ENCODE measurements at regions not wholly inside any gene's neighbourhood (a gene's known extent, or its start where the extent isn't known, plus 50 kb on each side); places are given as distances from the start of the nearest gene placed in this dataset.
"Not testable (repeated sequence)": the region's sequence is repeated elsewhere in the genome, so short reads cannot be mapped to it uniquely, and the experiment has no call there.

- DNase-seq (ENCODE audit: low read depth, low spot score) = no peak
Observed at GRCh38 chr13:61358599-61358998, 57.0 kb downstream of the PCDH20 start.

DNA sequence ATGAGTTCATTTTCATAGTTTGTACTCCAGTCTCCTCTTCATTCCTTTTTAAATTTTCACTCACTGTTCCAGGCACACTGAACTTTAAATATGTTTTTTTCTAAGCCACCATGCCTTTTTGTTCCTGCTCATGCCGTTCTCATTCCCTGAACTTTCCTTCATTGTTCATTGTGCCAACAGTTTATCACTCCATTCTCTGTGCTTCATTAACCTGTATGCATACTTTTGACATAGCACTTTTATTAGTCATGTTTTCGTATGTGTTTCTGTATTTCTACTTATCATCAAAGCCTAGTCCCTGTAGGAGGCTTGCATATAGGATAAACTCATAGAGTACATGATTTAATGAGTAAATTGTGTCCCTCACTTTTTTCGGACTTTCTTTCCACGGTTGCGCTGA, 65.3 kb downstream of the PCDH20 start:
- no peak for DNase-seq (ENCODE audit: low read depth, low spot score)

GRCh38 chr13:61339054-61339621, 76.5 kb downstream of the PCDH20 start:
- DNase-seq (ENCODE audit: low read depth, low spot score) = no peak

DNA sequence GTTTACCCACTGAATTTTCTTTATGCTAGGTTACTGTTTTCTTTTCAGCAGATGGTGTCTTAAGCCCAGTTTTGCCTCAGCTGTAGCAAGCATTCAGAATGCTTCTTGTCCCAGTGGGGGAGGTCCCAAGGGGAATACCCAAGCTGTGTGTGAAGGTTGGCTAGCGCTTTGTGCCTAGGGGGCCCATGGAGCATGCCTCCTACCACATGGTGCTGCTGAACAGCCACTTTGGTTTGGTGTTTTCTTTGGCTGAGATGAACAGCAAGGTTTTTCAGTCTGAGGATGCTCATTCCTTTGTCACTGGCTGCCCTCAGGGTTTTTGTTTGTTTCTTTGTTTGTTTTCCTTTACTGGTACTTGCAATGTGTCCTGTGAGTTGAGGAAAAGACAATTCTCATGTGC, 99.0 kb downstream of the PCDH20 start:
- DNase-seq (ENCODE audit: low read depth, low spot score) = no peak

DNA sequence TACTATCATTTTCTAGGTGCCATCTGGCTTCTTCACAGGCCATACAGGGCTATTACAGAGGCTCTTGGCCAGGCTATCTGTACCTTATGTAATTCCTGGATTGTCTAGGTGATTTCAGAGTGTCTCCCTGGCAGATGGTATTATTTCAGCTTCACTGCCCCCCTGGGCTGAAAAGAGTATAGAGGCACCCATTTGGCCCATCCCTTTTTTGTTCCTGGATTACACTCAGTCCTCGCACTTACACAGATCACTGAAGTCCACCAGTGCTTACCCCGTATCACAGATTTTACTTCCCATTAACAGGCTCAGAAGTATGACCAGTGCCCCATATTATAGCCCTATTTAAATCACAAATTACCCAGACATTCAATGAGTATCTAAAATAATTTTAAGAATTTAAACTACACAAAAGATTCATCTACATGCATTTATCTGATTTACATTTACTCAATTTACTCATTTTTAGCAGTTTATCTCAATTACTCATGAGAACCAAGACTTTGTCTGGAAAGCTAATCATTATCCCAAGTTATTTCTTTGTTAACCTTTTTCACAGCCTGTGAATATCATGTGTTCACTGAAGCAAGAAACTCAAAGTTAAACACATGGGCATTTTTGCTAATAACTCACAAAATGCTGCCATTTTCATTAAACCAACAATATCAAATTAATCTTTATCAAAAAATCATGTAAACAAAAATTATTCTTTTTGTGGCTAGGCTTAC, 121.0 kb downstream of the PCDH20 start:
- no peak for DNase-seq (ENCODE audit: low read depth, low spot score)

- DNase-seq (ENCODE audit: low read depth, low spot score) = no peak
Observed at GRCh38 chr13:61286148-61286745, 129.4 kb downstream of the PCDH20 start.

GRCh38 chr13:61277586-61278276, 137.9 kb downstream of the PCDH20 start:
- DNase-seq (ENCODE audit: low read depth, low spot score) = no peak

GRCh38 chr13:61277088-61277487, 138.6 kb downstream of the PCDH20 start:
- DNase-seq (ENCODE audit: low read depth, low spot score) = no peak

DNA sequence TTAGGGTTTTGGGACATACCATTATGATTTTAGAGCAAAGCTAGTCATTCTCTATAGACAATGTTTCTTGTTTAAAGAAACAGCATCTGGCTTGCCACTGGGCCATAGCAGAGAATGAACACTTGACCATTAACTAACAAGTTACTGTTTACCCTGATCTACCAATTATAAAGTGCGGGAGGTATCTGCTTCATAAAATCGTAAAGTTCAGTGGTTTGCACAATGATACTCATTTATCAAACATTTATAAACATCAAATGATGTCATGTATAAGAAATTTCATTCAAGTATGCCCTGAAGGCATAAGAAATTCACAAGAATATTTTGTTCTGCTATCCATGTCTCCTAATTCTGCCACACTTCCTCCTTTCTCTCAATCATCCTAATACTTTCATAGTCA, 139.2 kb downstream of the PCDH20 start:
- no peak for DNase-seq (ENCODE audit: low read depth, low spot score)

DNA sequence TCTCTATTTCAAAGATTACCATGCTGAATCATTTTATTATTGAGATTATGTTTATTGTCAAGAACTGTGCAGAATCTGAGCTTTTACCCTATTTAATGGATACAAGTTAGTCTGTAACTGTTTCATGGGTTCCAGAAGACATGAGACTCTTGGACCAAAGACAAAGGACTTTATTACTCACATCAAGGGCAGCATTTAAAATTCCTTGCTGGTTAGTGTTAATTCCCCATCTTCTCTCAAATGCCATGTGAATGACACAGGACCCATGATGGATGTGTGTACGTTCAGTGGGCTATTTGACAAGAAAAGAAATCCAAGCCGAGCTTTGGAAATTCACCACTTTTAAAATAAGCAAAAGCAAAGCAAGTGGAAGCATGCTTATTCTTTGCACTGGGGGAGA, 139.9 kb downstream of the PCDH20 start:
- no peak for DNase-seq (ENCODE audit: low read depth, low spot score)

- DNase-seq (ENCODE audit: low read depth, low spot score) = no peak
Observed at GRCh38 chr13:61275251-61275650, 140.4 kb downstream of the PCDH20 start.

- DNase-seq (ENCODE audit: low read depth, low spot score) = not testable (repeated sequence)
Observed at GRCh38 chr13:61266896-61267295, 148.8 kb downstream of the PCDH20 start.

GRCh38 chr13:61261746-61262472, 153.7 kb downstream of the PCDH20 start:
- DNase-seq (ENCODE audit: low read depth, low spot score) = no peak

GRCh38 chr13:61258185-61258584, 157.5 kb downstream of the PCDH20 start:
- no peak for DNase-seq (ENCODE audit: low read depth, low spot score)

DNA sequence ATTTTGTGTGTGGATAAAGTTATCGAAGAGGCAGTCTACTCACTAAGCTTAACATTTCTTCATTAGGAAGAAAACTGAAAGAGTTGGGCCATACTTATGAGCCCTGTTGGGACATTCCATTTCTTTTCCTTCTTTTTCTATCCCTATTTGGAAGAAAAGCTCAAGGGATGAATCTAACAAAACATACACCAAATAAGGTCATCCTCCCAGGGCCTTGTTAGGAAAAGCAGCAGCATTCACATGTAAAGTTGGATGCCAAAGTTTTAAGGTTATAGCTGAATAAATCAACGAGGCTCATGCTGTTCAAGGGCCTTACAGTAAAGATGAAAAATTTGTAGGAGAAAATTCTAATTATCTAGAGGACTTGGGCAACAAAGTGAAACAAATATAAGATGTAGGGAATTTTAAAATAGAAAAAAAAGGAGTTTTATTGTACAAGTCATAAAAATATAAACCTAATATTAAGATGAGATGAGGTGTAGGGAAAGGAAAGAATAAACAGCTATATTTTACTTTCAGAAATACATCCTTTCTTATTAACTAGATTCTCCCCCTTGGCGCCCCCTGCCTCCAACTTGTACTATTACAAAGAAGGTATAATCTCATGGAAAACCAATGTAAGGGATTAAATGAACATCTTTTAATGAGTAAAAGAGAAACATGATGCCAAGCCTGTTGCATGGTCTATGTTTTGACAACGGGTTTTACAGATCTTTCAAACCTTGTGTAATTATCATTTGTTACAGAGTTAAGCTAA, 160.4 kb downstream of the PCDH20 start:
- no peak for DNase-seq (ENCODE audit: low read depth, low spot score)

GRCh38 chr13:61253105-61253877, 162.4 kb downstream of the PCDH20 start:
- no peak for DNase-seq (ENCODE audit: low read depth, low spot score)

GRCh38 chr13:61252213-61252612, 163.4 kb downstream of the PCDH20 start:
- DNase-seq (ENCODE audit: low read depth, low spot score) = no peak

DNA sequence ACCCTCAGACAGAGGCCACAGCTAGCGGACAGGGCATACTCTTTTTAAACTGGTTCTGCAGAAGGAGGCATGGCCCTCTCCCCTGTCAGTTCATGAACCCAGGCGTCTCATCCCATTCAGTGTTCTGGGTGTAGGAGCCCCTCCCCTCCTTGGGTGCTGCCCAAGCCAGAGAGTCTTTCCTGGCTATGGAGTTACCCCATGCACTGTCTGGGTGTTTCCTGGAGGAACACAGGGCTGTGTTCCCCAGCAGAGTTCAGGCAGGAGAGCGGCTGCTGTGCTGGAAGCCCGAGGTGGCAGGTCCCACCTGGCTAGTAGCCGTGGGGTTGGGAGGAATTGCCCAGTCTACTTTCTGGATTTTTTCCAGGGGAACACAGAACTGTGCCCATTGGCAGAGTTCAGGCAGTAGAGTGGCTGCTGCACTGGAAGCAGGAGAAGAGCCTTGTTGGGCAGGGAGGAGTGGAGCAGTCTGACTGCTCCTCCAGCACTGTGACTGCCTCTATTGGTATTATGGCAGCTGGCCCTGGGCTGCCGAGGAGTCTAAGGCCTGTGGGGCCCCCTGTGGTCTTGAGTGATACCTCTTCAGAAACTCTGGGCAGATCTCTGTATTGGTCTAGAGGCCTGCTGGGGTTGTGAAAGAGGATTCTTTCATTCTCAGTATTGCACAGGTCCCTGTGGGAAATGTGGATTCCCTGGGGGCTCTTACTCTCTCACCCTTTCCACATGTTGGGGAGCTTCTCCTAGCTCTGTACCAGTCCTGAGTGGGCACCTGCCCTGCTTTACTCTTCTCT, 168.3 kb downstream of the PCDH20 start:
- DNase-seq (ENCODE audit: low read depth, low spot score) = no peak

- DNase-seq (ENCODE audit: low read depth, low spot score) = no peak
Observed at GRCh38 chr13:61246351-61246750, 169.3 kb downstream of the PCDH20 start.

All from pulmonary artery endothelial cell (primary cell).